K562 (cell line): ENCODE measurements at regions not wholly inside any gene's neighbourhood (a gene's known extent, or its start where the extent isn't known, plus 50 kb on each side); places are given as distances from the start of the nearest gene placed in this dataset.

Source experiments
- ATAC-seq: fragments of 200-7000 bp; cut with Tn5 transposase; 3 replicates; pipeline ENCODE4 v1.9.1; 2020; ENCODE audit warnings: moderate library complexity
- BruUV-seq: library from RNA; stranded (reverse); fragments of 400-500 nt; replicated peaks from 2 replicates; lab custom pipeline; 2021; lab: Mats Ljungman, UMichigan
- CTCF ChIA-PET: fragments of 300-600 bp; formaldehyde crosslinking; extraction: SDS; loops from one replicate; lab custom pipeline; 2021; ENCODE audit warnings: low intra/inter-chr PET ratio; lab: Yijun Ruan, JAX
- POLR2A ChIA-PET: fragments of 300-600, 350-650 bp; sonication (Branson Sonifier 250); formaldehyde crosslinking; extraction: SDS; loops from one replicate; lab custom pipeline; 2021; ENCODE audit warnings: antibody characterized with exemption, inconsistent platforms; lab: Yijun Ruan, JAX
- DNase-seq, 4 experiments: peaks; one replicate each; pipeline versions ENCODE4 v3.0.0 to v3.0.0-alpha.2; 2011 to 2018; ENCODE audit warnings: low spot score in 3 of 4, mixed read lengths in 3 of 4; ENCODE audit errors: extremely low read depth in 1 of 4
- FAIRE-seq: peaks from 2 replicates; lab custom pipeline; 2011; peaks lifted over from hg19 to GRCh38; lab: Jason Lieb, UNC
- H2AFZ ChIP-seq: 2 replicates; pipeline ENCODE4 v1.6.0; 2011; ENCODE audit warnings: low read depth, low read length, control low read depth, inconsistent platforms
- H3K27ac ChIP-seq: fragments of 200-600 bp; 3 replicates; pipeline ENCODE4 v1.8.0; 2011; ENCODE audit warnings: low read depth, mild to moderate bottlenecking, control low read depth, inconsistent platforms, low read length, moderate library complexity, mixed read lengths; ENCODE audit errors: extremely low read depth
- H3K27me3 ChIP-seq, 2 experiments: fragments of 300-600 bp in 1 of 2; 2 replicates in 1 of 2; 3 replicates in 1 of 2; pipeline versions ENCODE4 v1.6.0 to v1.8.0; 2011; ENCODE audit warnings: inconsistent platforms in 2 of 2, low read length in 2 of 2, mild to moderate bottlenecking in 1 of 2, mixed read lengths in 1 of 2, moderate library complexity in 1 of 2; ENCODE audit not compliant: control insufficient read depth in 2 of 2, insufficient read depth in 2 of 2
- H3K36me3 ChIP-seq: fragments of 300-600 bp; 3 replicates; pipeline ENCODE4 v1.8.0; 2011; ENCODE audit warnings: mild to moderate bottlenecking, low read length, inconsistent platforms; ENCODE audit not compliant: control insufficient read depth, insufficient read depth
- H3K4me1 ChIP-seq, 2 experiments: fragments of 200-600 bp in 1 of 2; replicated peaks in 1 of 2; 2 replicates in 1 of 2; 3 replicates in 1 of 2; pipeline versions ENCODE4 v1.5.1 to v1.8.0; 2011; ENCODE audit warnings: inconsistent platforms in 2 of 2, low read length in 2 of 2, mild to moderate bottlenecking in 1 of 2, mixed read lengths in 1 of 2, moderate library complexity in 1 of 2; ENCODE audit not compliant: control insufficient read depth in 2 of 2, insufficient read depth in 2 of 2
- H3K4me2 ChIP-seq: 2 replicates; pipeline ENCODE4 v1.6.1; 2011; ENCODE audit warnings: low read length, control low read depth, inconsistent platforms, mixed read lengths; ENCODE audit not compliant: insufficient read depth
- H3K4me3 ChIP-seq: fragments of 200-600 bp; sonication (generic), shearing (Covaris generic); 2 replicates; pipeline ENCODE4 v1.5.1; 2016; ENCODE audit warnings: control low read depth, inconsistent platforms
- H3K79me2 ChIP-seq: fragments of 200-600 bp; 3 replicates; pipeline ENCODE4 v1.8.0; 2011; ENCODE audit warnings: low read length, inconsistent platforms; ENCODE audit not compliant: control insufficient read depth, insufficient read depth
- H3K9ac ChIP-seq, 2 experiments: 2 replicates each; pipeline versions ENCODE4 v1.6.0 to v1.6.1; 2011; ENCODE audit warnings: low read depth in 2 of 2, low read length in 2 of 2, control low read depth in 1 of 2, inconsistent platforms in 1 of 2, mild to moderate bottlenecking in 1 of 2, mixed read lengths in 1 of 2; ENCODE audit not compliant: insufficient read depth in 1 of 2
- H3K9me1 ChIP-seq: one replicate; pipeline ENCODE4 v1.6.0; 2011; ENCODE audit warnings: inconsistent platforms, mild to moderate bottlenecking, low read length, moderate library complexity; ENCODE audit not compliant: control insufficient read depth, insufficient read depth
- H3K9me3 ChIP-seq: replicated peaks from 2 replicates; pipeline ENCODE4 v1.5.1; 2011; ENCODE audit warnings: low read depth, low read length, inconsistent platforms; ENCODE audit not compliant: control insufficient read depth, insufficient read depth
- H4K20me1 ChIP-seq: replicated peaks from 2 replicates; pipeline ENCODE4 v1.6.1; 2011; ENCODE audit warnings: low read length, inconsistent platforms, mixed read lengths; ENCODE audit not compliant: control insufficient read depth, insufficient read depth
- ATF3 ChIP-seq, 2 experiments: fragments of 450-650 bp in 1 of 2; sonication (generic) in 1 of 2; formaldehyde crosslinking in 1 of 2; IDR thresholded peaks in 1 of 2; conservative IDR thresholded peaks in 1 of 2; 2 replicates each; pipeline versions ENCODE4 v1.6.1 to v1.8.1; 2016 to 2023; ENCODE audit warnings: mild to moderate bottlenecking in 2 of 2, moderate library complexity in 2 of 2, inconsistent platforms in 1 of 2, missing genetic modification reagents in 1 of 2
- EGR1 ChIP-seq: fragments of 450-650 bp; conservative IDR thresholded peaks from 2 replicates; pipeline ENCODE4 v1.6.1; 2017; ENCODE audit warnings: mild to moderate bottlenecking
- ERF ChIP-seq: fragments of 450-650 bp; formaldehyde crosslinking; IDR thresholded peaks from 2 replicates; pipeline ENCODE4 v1.4.0; 2020; ENCODE audit warnings: mild to moderate bottlenecking, mixed read lengths
- KDM1A ChIP-seq, 2 experiments: fragments of 450-650 bp; IDR thresholded peaks; 2 replicates each; pipeline ENCODE4 v1.6.1; 2016; ENCODE audit warnings: mild to moderate bottlenecking in 2 of 2
- MCM3 ChIP-seq: fragments of 450-650 bp; IDR thresholded peaks from 2 replicates; pipeline ENCODE4 v1.6.1; 2016
- RFX1 ChIP-seq: fragments of 450-650 bp; IDR thresholded peaks from 2 replicates; pipeline ENCODE4 v1.6.1; 2016; ENCODE audit warnings: mild to moderate bottlenecking, moderate library complexity
- TEAD1 ChIP-seq, 2 experiments: fragments of 450-650 bp in 1 of 2; sonication (generic) in 1 of 2; formaldehyde crosslinking; IDR thresholded peaks; 2 replicates each; pipeline versions ENCODE4 v1.4.0 to v1.8.0; 2020 to 2022; ENCODE audit warnings: mild to moderate bottlenecking in 2 of 2, missing genetic modification reagents in 1 of 2
- TEAD2 ChIP-seq: fragments of 450-650 bp; IDR thresholded peaks from 2 replicates; pipeline ENCODE4 v1.6.1; 2016; ENCODE audit warnings: missing genetic modification characterization, control low read depth, missing compliant biosample characterization
- THAP7 ChIP-seq: fragments of 250-450 bp; sonication (Bioruptor Pico); IDR thresholded peaks from 2 replicates; pipeline ENCODE4 v1.5.0; 2021
- U2AF2 ChIP-seq: fragments of 200-400 bp; formaldehyde crosslinking; optimal IDR thresholded peaks from 2 replicates; pipeline ENCODE3; 2017; ENCODE audit warnings: low read depth, mild to moderate bottlenecking, low read length
- ZBTB26 ChIP-seq: fragments of 450-650 bp; formaldehyde crosslinking; IDR thresholded peaks from 2 replicates; pipeline ENCODE4 v1.4.0; 2022; ENCODE audit warnings: missing genetic modification characterization
- ZBTB8A ChIP-seq: fragments of 450-650 bp; IDR thresholded peaks from 2 replicates; pipeline ENCODE4 v1.6.1; 2018; ENCODE audit warnings: mild to moderate bottlenecking, moderate library complexity; ENCODE audit not compliant: partially characterized antibody
- WGBS: fragments of 100-300 bp; shearing (Covaris generic); methylation state at CpG from one replicate; pipeline ENCODE4 v1.1.6; 2016; ENCODE audit warnings: low coverage, mixed read lengths; ENCODE audit not compliant: insufficient coverage; ENCODE audit errors: missing lambda C conversion rate; 5-methylcytosine and 5-hydroxymethylcytosine counted together
- in situ Hi-C: fragments of 300-500 bp; cut with MboI; formaldehyde crosslinking; loops from 4 replicates; pipeline ENCODE4 v1.15.0; 2018; ENCODE audit warnings: inconsistent platforms, mixed read lengths
- intact Hi-C: fragments of 100-400 bp; cut with micrococcal nuclease; formaldehyde crosslinking; loops from 2 replicates; pipeline ENCODE4 v1.14.2; 2022

- Histone ChIP-seq H3K4me1 (no peaks in the 10 kb centered on the region), H3K27ac (no peak overlapping the region), H3K36me3 (no peaks in the 10 kb centered on the region), H3K9ac (no peak overlapping the region), H3K9me1 (no peaks in the 10 kb centered on the region), H3K9me3 (0 out of 2 replicates have a peak, but pooled peaks cover 1% of the 10 kb centered on the region), H3K4me3 (no peak overlapping the region), H3K27me3 (no peaks in the 10 kb centered on the region), H3K4me2 (no peak overlapping the region), H4K20me1 (no peaks in the 10 kb centered on the region), H2AFZ (no peak overlapping the region), H3K79me2 (no peaks in the 10 kb centered on the region)
- no peak for TF ChIP-seq MCM3
- TF ChIP-seq THAP7 (CRISPR knock-in tag) = no peak
- no peak for TF ChIP-seq TEAD2 (tag)
- TF ChIP-seq U2AF2 = no peak
- TF ChIP-seq ZBTB8A = no peak
- TF ChIP-seq EGR1 = no peak
- no peak for TF ChIP-seq ZBTB26 (CRISPR knock-in tag)
- TF ChIP-seq KDM1A (IDR thresholded peaks at IDR 0.05) = no peak
- TF ChIP-seq ATF3 (IDR thresholded peaks at IDR 0.05) = no peak
- TF ChIP-seq ATF3 (CRISPR knock-in tag; conservative IDR thresholded peaks at IDR 0.05) = no peak
- TF ChIP-seq ERF (CRISPR knock-in tag) = no peak
- no peak for TF ChIP-seq RFX1
- TF ChIP-seq TEAD1 (CRISPR knock-in tag; IDR thresholded peaks at IDR 0.05) = no peak
- ChIA-PET POLR2A (no interaction called here), CTCF (no interaction called here)
- FAIRE-seq (no peak), ATAC-seq (no peak), DNase-seq (no peak)
- WGBS = 63% methylated on average over 5 of the region's 5 CpGs
- in situ Hi-C loops = no loop called here
- no TSS peak for BruUV-seq
- intact Hi-C loops = no loop called here
Measured at GRCh38 chr4:71870456-71870855, 86.6 kb upstream of the GC start.
